B cell (primary cell): ENCODE measurements at regions not wholly inside any gene's neighbourhood (a gene's known extent, or its start where the extent isn't known, plus 50 kb on each side); places are given as distances from the start of the nearest gene placed in this dataset.
"Not testable (repeated sequence)": the region's sequence is repeated elsewhere in the genome, so short reads cannot be mapped to it uniquely, and the experiment has no call there.

Experiments used
- EZH2 ChIP-seq: IDR thresholded peaks from 2 replicates; pipeline ENCODE4 v1.6.1; 2012; ENCODE audit warnings: borderline replicate concordance, low read depth, mild to moderate bottlenecking, moderate library complexity, low read length; ENCODE audit not compliant: insufficient read depth, poor library complexity, severe bottlenecking
- TF ChIP-seq, protein P1 (sequence below): fragments of 200-600 bp; IDR thresholded peaks from one replicate; pipeline ENCODE4 v1.8.0; 2022; ENCODE audit warnings: antibody characterized with exemption, mild to moderate bottlenecking

- TF ChIP-seq, protein P1, sequence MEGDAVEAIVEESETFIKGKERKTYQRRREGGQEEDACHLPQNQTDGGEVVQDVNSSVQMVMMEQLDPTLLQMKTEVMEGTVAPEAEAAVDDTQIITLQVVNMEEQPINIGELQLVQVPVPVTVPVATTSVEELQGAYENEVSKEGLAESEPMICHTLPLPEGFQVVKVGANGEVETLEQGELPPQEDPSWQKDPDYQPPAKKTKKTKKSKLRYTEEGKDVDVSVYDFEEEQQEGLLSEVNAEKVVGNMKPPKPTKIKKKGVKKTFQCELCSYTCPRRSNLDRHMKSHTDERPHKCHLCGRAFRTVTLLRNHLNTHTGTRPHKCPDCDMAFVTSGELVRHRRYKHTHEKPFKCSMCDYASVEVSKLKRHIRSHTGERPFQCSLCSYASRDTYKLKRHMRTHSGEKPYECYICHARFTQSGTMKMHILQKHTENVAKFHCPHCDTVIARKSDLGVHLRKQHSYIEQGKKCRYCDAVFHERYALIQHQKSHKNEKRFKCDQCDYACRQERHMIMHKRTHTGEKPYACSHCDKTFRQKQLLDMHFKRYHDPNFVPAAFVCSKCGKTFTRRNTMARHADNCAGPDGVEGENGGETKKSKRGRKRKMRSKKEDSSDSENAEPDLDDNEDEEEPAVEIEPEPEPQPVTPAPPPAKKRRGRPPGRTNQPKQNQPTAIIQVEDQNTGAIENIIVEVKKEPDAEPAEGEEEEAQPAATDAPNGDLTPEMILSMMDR = not testable (repeated sequence)
- not testable (repeated sequence) for TF ChIP-seq EZH2
Observed at GRCh38 chr2:234360313-234360975, 136.4 kb downstream of the ARL4C start.
